GM10266 (cell line): ENCODE measurements at regions not wholly inside any gene's neighbourhood (a gene's known extent, or its start where the extent isn't known, plus 50 kb on each side); places are given as distances from the start of the nearest gene placed in this dataset.

Experiments
- DNase-seq: peaks from one replicate; pipeline ENCODE4 v3.0.0; 2012; ENCODE audit errors: extremely low spot score
- CTCF ChIP-seq: IDR thresholded peaks from 2 replicates; pipeline ENCODE4 v1.5.1; 2012; ENCODE audit warnings: mild to moderate bottlenecking, low read depth; ENCODE audit not compliant: control insufficient read depth, insufficient read depth; ENCODE audit errors: missing control alignments

- no peak for DNase-seq
- no peak for TF ChIP-seq CTCF
These were observed 70.3 kb upstream of the F3 start for GRCh38 chr1:94611681-94612475.

- no peak for DNase-seq
- TF ChIP-seq CTCF = no peak
These were observed 68.1 kb upstream of the F3 start for GRCh38 chr1:94609619-94610018.

- DNase-seq = no peak
- no peak for TF ChIP-seq CTCF
These were observed 67.4 kb upstream of the F3 start for GRCh38 chr1:94608852-94609530.

GRCh38 chr1:94608142-94608851, 66.7 kb upstream of the F3 start:
- no peak for DNase-seq
- TF ChIP-seq CTCF = no peak

GRCh38 chr1:94607398-94607797, 65.8 kb upstream of the F3 start:
- DNase-seq = no peak

GRCh38 chr1:94606471-94606870, 64.9 kb upstream of the F3 start:
- no peak for TF ChIP-seq CTCF
- no peak for DNase-seq

More at GRCh38 chr1:94607398-94607797, 65.8 kb upstream of the F3 start:
- TF ChIP-seq CTCF = no peak
